A549 (cell line): ENCODE measurements at regions not wholly inside any gene's neighbourhood (a gene's known extent, or its start where the extent isn't known, plus 50 kb on each side); places are given as distances from the start of the nearest gene placed in this dataset.

Experiments
- ATAC-seq, 2 experiments: fragments of 200-7000 bp in 1 of 2; fragments of >200 bp in 1 of 2; cut with Nextera tagmentation in 1 of 2; cut with Tn5 transposase in 1 of 2; 3 replicates each; pipeline versions ENCODE4 v1.8.0 to v1.9.1; 2018 to 2020; ENCODE audit warnings: mild to moderate bottlenecking in 1 of 2, moderate library complexity in 1 of 2
- CTCF ChIA-PET: fragments of 300-600 bp; sonication (Branson Sonifier 250); formaldehyde crosslinking; extraction: SDS; loops from one replicate; lab custom pipeline; 2021; ENCODE audit warnings: antibody characterized with exemption, inconsistent platforms; lab: Yijun Ruan, JAX
- POLR2A ChIA-PET: fragments of 350-600 bp; formaldehyde crosslinking; extraction: SDS; loops from one replicate; lab custom pipeline; 2021; ENCODE audit warnings: antibody characterized with exemption, inconsistent platforms; lab: Yijun Ruan, JAX
- DNase-seq, 2 experiments: peaks; one replicate each; pipeline versions ENCODE4 v3.0.0 to v3.0.0-alpha.2; 2011 to 2016; ENCODE audit warnings: low read depth in 1 of 2, low spot score in 1 of 2
- FAIRE-seq: peaks from 2 replicates; lab custom pipeline; 2011; peaks lifted over from hg19 to GRCh38; lab: Jason Lieb, UNC
- H3K27ac ChIP-seq, 2 experiments: fragments of >200 bp; sonication (Bioruptor Twin); formaldehyde crosslinking; 3 replicates each; pipeline ENCODE4 v1.5.1; 2016 to 2017
- H3K4me1 ChIP-seq: fragments of >200 bp; sonication (Bioruptor Twin); formaldehyde crosslinking; 3 replicates; pipeline ENCODE4 v1.6.1; 2016
- H3K4me2 ChIP-seq: fragments of >200 bp; sonication (Bioruptor Twin); formaldehyde crosslinking; 3 replicates; pipeline ENCODE4 v1.6.1; 2016
- H3K4me3 ChIP-seq: fragments of >200 bp; sonication (Bioruptor Twin); formaldehyde crosslinking; 3 replicates; pipeline ENCODE4 v1.5.1; 2016
- H3K9me3 ChIP-seq: fragments of >200 bp; sonication (Bioruptor Twin); formaldehyde crosslinking; 3 replicates; pipeline ENCODE4 v1.6.1; 2016
- BHLHE40 ChIP-seq: IDR thresholded peaks from 2 replicates; pipeline ENCODE4 v1.6.1; 2012; ENCODE audit warnings: low read depth, low read length, inconsistent platforms
- CHD2 ChIP-seq: fragments of 150-350 bp; IDR thresholded peaks from 2 replicates; pipeline ENCODE4 v1.6.1; 2014; ENCODE audit warnings: low read length; ENCODE audit not compliant: partially characterized antibody
- E2F6 ChIP-seq: IDR thresholded peaks from 2 replicates; pipeline ENCODE4 v1.6.1; 2012; ENCODE audit warnings: low read depth, borderline replicate concordance
- GATA3 ChIP-seq: IDR thresholded peaks from 2 replicates; pipeline ENCODE4 v1.6.1; 2012; ENCODE audit warnings: borderline replicate concordance
- HEYL ChIP-seq: fragments of 250-450 bp; sonication (Bioruptor Pico); IDR thresholded peaks from 2 replicates; pipeline ENCODE4 v1.8.0; 2021; ENCODE audit warnings: mild to moderate bottlenecking, moderate library complexity
- JUN ChIP-seq, 2 experiments: fragments of >200 bp; sonication (Bioruptor Twin); formaldehyde crosslinking; IDR thresholded peaks; 2 replicates in 1 of 2; 3 replicates in 1 of 2; pipeline ENCODE4 v1.6.1; 2016 to 2017
- KDM1A ChIP-seq: fragments of 200-600 bp; sonication (generic); IDR thresholded peaks from 2 replicates; pipeline ENCODE4 v1.6.1; 2016; ENCODE audit warnings: low read depth, mild to moderate bottlenecking
- MAFK ChIP-seq: fragments of 450-650 bp; IDR thresholded peaks from 2 replicates; pipeline ENCODE4 v1.6.1; 2014; ENCODE audit not compliant: partially characterized antibody
- MAX ChIP-seq: IDR thresholded peaks from 2 replicates; pipeline ENCODE4 v1.6.1; 2012
- PBX3 ChIP-seq: IDR thresholded peaks from 2 replicates; pipeline ENCODE4 v1.6.1; 2012
- PHF8 ChIP-seq: fragments of 200-600 bp; sonication (generic); IDR thresholded peaks from 2 replicates; pipeline ENCODE4 v1.6.1; 2016; ENCODE audit warnings: low read depth, mild to moderate bottlenecking, antibody characterized with exemption, moderate library complexity, borderline replicate concordance
- RARB ChIP-seq: fragments of 250-450 bp; sonication (Bioruptor Pico); IDR thresholded peaks from 2 replicates; pipeline ENCODE4 v1.8.0; 2021; ENCODE audit warnings: mild to moderate bottlenecking, moderate library complexity
- RCOR1 ChIP-seq: fragments of 150-350 bp; IDR thresholded peaks from 2 replicates; pipeline ENCODE4 v1.6.1; 2014; ENCODE audit warnings: antibody characterized with exemption, low read length, low read depth
- REST ChIP-seq: fragments of 200-600 bp; sonication (generic); IDR thresholded peaks from 2 replicates; pipeline ENCODE4 v1.6.1; 2016; ENCODE audit warnings: antibody characterized with exemption, mild to moderate bottlenecking, moderate library complexity
- SMC3 ChIP-seq: fragments of >200 bp; sonication (Bioruptor Twin); formaldehyde crosslinking; IDR thresholded peaks from 3 replicates; pipeline ENCODE4 v1.6.1; 2018; ENCODE audit warnings: inconsistent platforms
- TFCP2L1 ChIP-seq: fragments of 250-450 bp; sonication (Bioruptor Pico); IDR thresholded peaks from 2 replicates; pipeline ENCODE4 v1.5.0; 2021; ENCODE audit warnings: mild to moderate bottlenecking
- USF2 ChIP-seq: fragments of 450-650 bp; IDR thresholded peaks from 2 replicates; pipeline ENCODE4 v1.6.1; 2014; ENCODE audit warnings: antibody characterized with exemption
- ZFP36 ChIP-seq: fragments of 450-650 bp; IDR thresholded peaks from 2 replicates; pipeline ENCODE4 v1.6.1; 2014; ENCODE audit warnings: borderline replicate concordance; ENCODE audit not compliant: partially characterized antibody
- ZNF302 ChIP-seq: fragments of 250-450 bp; sonication (Bioruptor Pico); IDR thresholded peaks from 2 replicates; pipeline ENCODE4 v1.9.0; 2021; ENCODE audit warnings: inconsistent platforms, mild to moderate bottlenecking, moderate library complexity
- WGBS: methylation state at CpG from one replicate; pipeline ENCODE4 v1.1.6; 2017; ENCODE audit errors: missing lambda C conversion rate; 5-methylcytosine and 5-hydroxymethylcytosine counted together

GRCh38 chr15:93835344-93835743 is 396.0 kb upstream of the MCTP2 start:
- FAIRE-seq = no peak
- no peak overlapping the region for H3K4me3 ChIP-seq
- no peak for ATAC-seq
- ChIA-PET POLR2A (no interaction called here), CTCF (no interaction called here)
- no peaks in the 10 kb centered on the region for H3K4me1 ChIP-seq
- 18% methylated on average over 2 of the region's 2 CpGs for WGBS
- peaks cover 2% of the 10 kb centered on the region; the same call in 1 of the 3 replicates for H3K9me3 ChIP-seq
- DNase-seq = no peak
- no peak overlapping the region for H3K4me2 ChIP-seq
- H3K27ac ChIP-seq = no peak overlapping the region
- TF ChIP-seq TFCP2L1 (CRISPR knock-in tag) (no peak), USF2 (no peak)

GRCh38 chr15:93831641-93832040 is 399.7 kb upstream of the MCTP2 start:
- Histone ChIP-seq H3K9me3 (0 out of 3 replicates have a peak, but pooled peaks cover 2% of the 10 kb centered on the region), H3K4me3 (no peak overlapping the region), H3K4me2 (no peak overlapping the region), H3K4me1 (no peaks in the 10 kb centered on the region), H3K27ac (no peak overlapping the region)
- 8% methylated on average over 1 of the region's 1 CpG for WGBS
- POLR2A ChIA-PET = no interaction called here
- DNase-seq = no peak
- CTCF ChIA-PET = interaction anchor here (1.2 kb wide), 1 partner anchor 18 kb away, joined by 3 read pairs; no protein-coding TSS in a partner anchor
- no peak for FAIRE-seq
- no peak for ATAC-seq
- TF ChIP-seq MAX (no peak), SMC3 (no peak), TFCP2L1 (CRISPR knock-in tag) (no peak), USF2 (no peak), CHD2 (no peak), HEYL (CRISPR knock-in tag) (no peak), JUN (IDR thresholded peaks at IDR 0.05) (no peak), PHF8 (no peak), KDM1A (no peak), GATA3 (no peak), BHLHE40 (no peak), ZNF302 (no peak), ZFP36 (no peak), MAFK (no peak), REST (no peak), RARB (CRISPR knock-in tag) (no peak), RCOR1 (no peak), PBX3 (no peak), E2F6 (no peak)
- TF ChIP-seq, all 56 proteins: peak for 0
